HG03280 (cell line): ENCODE measurements at regions not wholly inside any gene's neighbourhood (a gene's known extent, or its start where the extent isn't known, plus 50 kb on each side); places are given as distances from the start of the nearest gene placed in this dataset.

Source experiments
- ATAC-seq: cut with Tn5 transposase; IDR thresholded peaks from one replicate; pipeline ENCODE4 v1.9.1; 2021; ENCODE audit warnings: mild to moderate bottlenecking, moderate library complexity; ENCODE audit not compliant: unreplicated experiment

- ATAC-seq: no peak
Observed at GRCh38 chr18:33870059-33870458, 292.0 kb downstream of the ASXL3 start.

GRCh38 chr18:33866386-33866785 is 288.4 kb downstream of the ASXL3 start:
- ATAC-seq: no peak

- ATAC-seq: no peak
Observed at GRCh38 chr18:33863912-33864311, 285.9 kb downstream of the ASXL3 start.

- ATAC-seq: no peak
Observed at GRCh38 chr18:33854827-33855139, 276.8 kb downstream of the ASXL3 start.

- no peak for ATAC-seq
Observed at GRCh38 chr18:33854086-33854826, 276.2 kb downstream of the ASXL3 start.

- no peak for ATAC-seq
Observed at GRCh38 chr18:33853187-33853586, 275.2 kb downstream of the ASXL3 start.

- no peak for ATAC-seq
Observed at GRCh38 chr18:33851546-33852078, 273.6 kb downstream of the ASXL3 start.

GRCh38 chr18:33849731-33850130 is 271.7 kb downstream of the ASXL3 start:
- no peak for ATAC-seq

- ATAC-seq: no peak
Observed at GRCh38 chr18:33844232-33844631, 266.2 kb downstream of the ASXL3 start.

GRCh38 chr18:33841221-33841967 is 263.4 kb downstream of the ASXL3 start:
- ATAC-seq: no peak

- no peak for ATAC-seq
Observed at GRCh38 chr18:33840212-33840593, 262.2 kb downstream of the ASXL3 start.

- peak; percentile 62 for ATAC-seq
Observed at GRCh38 chr18:33839452-33840211, 261.6 kb downstream of the ASXL3 start.

GRCh38 chr18:33838054-33838453 is 260.0 kb downstream of the ASXL3 start:
- no peak for ATAC-seq

- ATAC-seq: no peak
Observed at GRCh38 chr18:33837191-33837590, 259.2 kb downstream of the ASXL3 start.

- no peak for ATAC-seq
Observed at GRCh38 chr18:33836564-33836963, 258.5 kb downstream of the ASXL3 start.

- ATAC-seq: no peak
Observed at GRCh38 chr18:33835419-33835818, 257.4 kb downstream of the ASXL3 start.

- ATAC-seq: no peak
Observed at GRCh38 chr18:33833842-33834241, 255.8 kb downstream of the ASXL3 start.

GRCh38 chr18:33831424-33831823 is 253.4 kb downstream of the ASXL3 start:
- no peak for ATAC-seq

GRCh38 chr18:33830213-33830612 is 252.2 kb downstream of the ASXL3 start:
- no peak for ATAC-seq

- ATAC-seq: no peak
Observed at GRCh38 chr18:33828949-33829348, 250.9 kb downstream of the ASXL3 start.

- no peak for ATAC-seq
Observed at GRCh38 chr18:33826151-33826550, 248.1 kb downstream of the ASXL3 start.

GRCh38 chr18:33821503-33821902 is 243.5 kb downstream of the ASXL3 start:
- no peak for ATAC-seq
